ENCODE measurements at regions not wholly inside any gene's neighbourhood (a gene's known extent, or its start where the extent isn't known, plus 50 kb on each side); places are given as distances from the start of the nearest gene placed in this dataset.
"Not testable (repeated sequence)": the region's sequence is repeated elsewhere in the genome, so short reads cannot be mapped to it uniquely, and the experiment has no call there.

DNA sequence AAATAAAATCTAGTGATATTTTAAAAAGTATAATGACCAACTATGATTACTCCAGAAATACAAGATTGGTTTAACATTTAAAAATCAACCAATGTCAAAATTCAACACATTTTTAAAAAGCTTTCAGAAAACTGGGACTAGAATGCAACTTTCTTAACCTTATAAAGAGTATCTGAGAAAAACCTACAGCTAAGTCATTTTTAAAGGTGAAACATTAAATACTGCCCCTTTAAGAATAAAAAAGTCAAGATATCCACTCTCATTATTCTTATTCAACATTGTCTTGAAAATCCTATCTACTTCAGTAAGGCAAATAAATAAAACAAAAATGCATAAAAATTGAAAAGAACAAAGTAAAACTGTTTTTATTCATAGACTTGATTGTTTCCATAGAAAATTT is 673.2 kb downstream of the UQCRFS1 start:
- ATAC-seq (no peak), DNase-seq (no peak)
- H3K27ac ChIP-seq, result no peak overlapping the region
- intact Hi-C loops (cut with DNase I), result no loop called here
- no peaks in the 10 kb centered on the region for H3K36me3 ChIP-seq
- H3K4me3 ChIP-seq, result no peak overlapping the region
- TF ChIP-seq, protein P1, sequence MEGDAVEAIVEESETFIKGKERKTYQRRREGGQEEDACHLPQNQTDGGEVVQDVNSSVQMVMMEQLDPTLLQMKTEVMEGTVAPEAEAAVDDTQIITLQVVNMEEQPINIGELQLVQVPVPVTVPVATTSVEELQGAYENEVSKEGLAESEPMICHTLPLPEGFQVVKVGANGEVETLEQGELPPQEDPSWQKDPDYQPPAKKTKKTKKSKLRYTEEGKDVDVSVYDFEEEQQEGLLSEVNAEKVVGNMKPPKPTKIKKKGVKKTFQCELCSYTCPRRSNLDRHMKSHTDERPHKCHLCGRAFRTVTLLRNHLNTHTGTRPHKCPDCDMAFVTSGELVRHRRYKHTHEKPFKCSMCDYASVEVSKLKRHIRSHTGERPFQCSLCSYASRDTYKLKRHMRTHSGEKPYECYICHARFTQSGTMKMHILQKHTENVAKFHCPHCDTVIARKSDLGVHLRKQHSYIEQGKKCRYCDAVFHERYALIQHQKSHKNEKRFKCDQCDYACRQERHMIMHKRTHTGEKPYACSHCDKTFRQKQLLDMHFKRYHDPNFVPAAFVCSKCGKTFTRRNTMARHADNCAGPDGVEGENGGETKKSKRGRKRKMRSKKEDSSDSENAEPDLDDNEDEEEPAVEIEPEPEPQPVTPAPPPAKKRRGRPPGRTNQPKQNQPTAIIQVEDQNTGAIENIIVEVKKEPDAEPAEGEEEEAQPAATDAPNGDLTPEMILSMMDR (IDR thresholded peaks at IDR 0.05), result no peak
- no peaks in the 10 kb centered on the region for H3K27me3 ChIP-seq
- no peaks in the 10 kb centered on the region for H3K4me1 ChIP-seq
- H3K9me3 ChIP-seq, result peaks cover 0 to 32% (median 13%) of the 10 kb centered on the region in 11 donors

DNA sequence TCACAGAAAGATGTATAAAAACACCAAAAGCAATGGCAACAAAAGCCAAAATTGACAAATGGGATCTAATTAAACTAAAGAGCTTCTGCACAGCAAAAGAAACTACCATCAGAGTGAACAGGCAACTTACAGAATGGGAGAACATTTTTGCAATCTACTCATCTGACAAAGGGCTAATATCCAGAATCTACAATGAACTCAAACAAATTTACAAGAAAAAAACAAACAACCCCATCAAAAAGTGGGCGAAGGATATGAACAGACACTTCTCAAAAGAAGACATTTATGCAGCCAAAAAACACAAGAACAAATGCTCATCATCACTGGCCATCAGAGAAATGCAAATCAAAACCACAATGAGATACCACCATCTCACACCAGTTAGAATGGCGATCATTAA is 674.4 kb downstream of the UQCRFS1 start:
- ATAC-seq; H3K4me1 ChIP-seq; intact Hi-C loops (cut with DNase I); DNase-seq; H3K36me3 ChIP-seq; H3K4me3 ChIP-seq; H3K27me3 ChIP-seq; H3K27ac ChIP-seq: not testable (repeated sequence)
- 96 to 100% methylated on average over 1 of the region's 2 CpGs for WGBS, 2 donors
- H3K9me3 ChIP-seq, result peaks cover 0 to 32% (median 13%) of the 10 kb centered on the region in 11 donors

DNA sequence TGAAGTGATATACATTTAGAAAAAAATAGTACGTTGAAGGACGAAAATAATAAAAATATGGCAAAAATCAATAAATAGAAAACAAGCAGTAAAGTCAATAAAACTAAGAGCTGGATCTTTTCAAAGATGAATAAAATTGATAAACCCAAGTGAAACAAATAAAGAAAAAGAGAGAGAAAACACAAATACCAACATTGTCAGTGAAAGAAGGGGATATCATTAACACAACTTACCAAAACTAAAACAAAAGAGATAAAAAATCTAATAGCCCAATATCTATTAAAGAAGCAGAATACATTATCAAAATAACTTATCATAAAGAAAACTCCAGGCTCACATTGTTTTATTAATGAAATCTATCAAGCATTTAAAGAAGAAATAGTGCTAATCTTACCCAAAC is 675.1 kb downstream of the UQCRFS1 start:
- 86 to 94% methylated on average over 2 of the region's 2 CpGs for WGBS, 2 donors
- DNase-seq (no peak), ATAC-seq (no peak)
- TF ChIP-seq, protein P1 (IDR thresholded peaks at IDR 0.05), result no peak
- Histone ChIP-seq H3K36me3 (no peaks in the 10 kb centered on the region), H3K27ac (no peak overlapping the region), H3K9me3 (peaks cover 0 to 32% (median 13%) of the 10 kb centered on the region in 11 donors), H3K4me3 (no peak overlapping the region), H3K27me3 (no peaks in the 10 kb centered on the region), H3K4me1 (no peaks in the 10 kb centered on the region)
- intact Hi-C loops (cut with DNase I), result no loop called here

DNA sequence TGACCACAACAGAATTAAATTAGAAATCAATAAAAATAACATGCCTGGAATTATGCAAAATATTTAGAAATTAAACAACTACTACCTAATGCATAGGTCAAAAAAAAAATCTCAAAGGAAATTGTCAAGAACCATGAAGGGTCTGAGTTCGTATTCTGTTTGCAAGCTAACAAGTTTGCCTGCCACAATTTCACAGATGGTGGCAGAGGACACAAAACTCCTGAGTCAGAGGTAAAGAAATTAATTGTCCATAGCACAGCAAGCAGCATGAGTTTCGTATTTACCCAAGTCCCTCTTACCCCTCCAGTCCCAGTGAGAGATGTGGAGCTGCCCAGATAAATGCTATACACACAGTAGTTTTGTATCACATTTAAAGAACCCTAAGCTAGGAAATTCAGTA is 675.9 kb downstream of the UQCRFS1 start:
- no peak for ATAC-seq
- 78 to 80% methylated on average over 2 of the region's 2 CpGs for WGBS, 2 donors
- no peaks in the 10 kb centered on the region for H3K4me1 ChIP-seq
- no peak overlapping the region for H3K27ac ChIP-seq
- no peaks in the 10 kb centered on the region for H3K36me3 ChIP-seq
- intact Hi-C loops (cut with DNase I), result no loop called here
- H3K27me3 ChIP-seq, result no peaks in the 10 kb centered on the region
- no peak overlapping the region for H3K4me3 ChIP-seq
- no peak for DNase-seq
- peaks cover 0 to 32% (median 13%) of the 10 kb centered on the region in 11 donors for H3K9me3 ChIP-seq
- TF ChIP-seq, protein P1 (IDR thresholded peaks at IDR 0.05), result no peak

DNA sequence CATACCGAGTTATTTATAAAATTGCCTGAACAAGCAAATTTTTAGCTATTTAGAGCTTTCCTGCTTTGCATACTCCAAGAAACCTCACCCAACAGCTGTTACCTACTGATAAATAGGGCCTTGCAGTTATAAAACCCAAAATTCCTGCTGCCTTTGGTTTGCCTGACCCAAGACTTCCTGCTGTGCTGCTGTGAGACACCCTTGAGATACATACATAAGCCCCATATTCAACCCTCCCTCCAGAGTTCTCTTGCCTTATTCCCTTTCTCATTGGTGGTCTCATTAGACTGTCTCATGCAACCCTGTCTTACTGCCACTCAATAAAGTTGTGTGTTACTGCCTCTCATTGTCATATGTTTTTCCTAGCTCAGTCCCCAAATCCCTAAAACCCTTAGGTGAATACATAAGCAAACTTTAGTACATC is 677.6 kb downstream of the UQCRFS1 start:
- Histone ChIP-seq H3K36me3 (no peaks in the 10 kb centered on the region), H3K4me3 (no peak overlapping the region), H3K9me3 (peaks cover 0 to 31% (median 13%) of the 10 kb centered on the region in 11 donors), H3K4me1 (no peaks in the 10 kb centered on the region), H3K27ac (no peak overlapping the region), H3K27me3 (no peaks in the 10 kb centered on the region)
- DNase-seq (no peak), ATAC-seq (no peak)
- TF ChIP-seq, protein P1 (IDR thresholded peaks at IDR 0.05), result no peak
- WGBS, 2 donors, result 42 to 59% methylated on average over 1 of the region's 1 CpG
- intact Hi-C loops (cut with DNase I), result no loop called here

Measured in heart right ventricle (tissue), 16 donors.